GM12892 (cell line): ENCODE measurements at regions not wholly inside any gene's neighbourhood (a gene's known extent, or its start where the extent isn't known, plus 50 kb on each side); places are given as distances from the start of the nearest gene placed in this dataset.

Experiments
- POLR2A ChIP-seq: IDR thresholded peaks from 2 replicates; pipeline ENCODE4 v1.6.1; 2011; ENCODE audit warnings: low read depth, low read length, control low read depth
- POLR2AphosphoS5 ChIP-seq: IDR thresholded peaks from 2 replicates; pipeline ENCODE4 v1.6.1; 2011; ENCODE audit warnings: low read depth, low read length, control low read depth
- TAF1 ChIP-seq: IDR thresholded peaks from 2 replicates; pipeline ENCODE4 v1.6.1; 2011; ENCODE audit warnings: low read depth, mild to moderate bottlenecking, control low read depth, low read length, borderline replicate concordance

GRCh38 chr12:34218193-34219045 lies 196.1 kb downstream of the ALG10 start:
- TF ChIP-seq POLR2A (no peak), POLR2AphosphoS5 (no peak), TAF1 (no peak)
